ENCODE measurements at regions not wholly inside any gene's neighbourhood (a gene's known extent, or its start where the extent isn't known, plus 50 kb on each side); places are given as distances from the start of the nearest gene placed in this dataset.
"Not testable (repeated sequence)": the region's sequence is repeated elsewhere in the genome, so short reads cannot be mapped to it uniquely, and the experiment has no call there.

DNA sequence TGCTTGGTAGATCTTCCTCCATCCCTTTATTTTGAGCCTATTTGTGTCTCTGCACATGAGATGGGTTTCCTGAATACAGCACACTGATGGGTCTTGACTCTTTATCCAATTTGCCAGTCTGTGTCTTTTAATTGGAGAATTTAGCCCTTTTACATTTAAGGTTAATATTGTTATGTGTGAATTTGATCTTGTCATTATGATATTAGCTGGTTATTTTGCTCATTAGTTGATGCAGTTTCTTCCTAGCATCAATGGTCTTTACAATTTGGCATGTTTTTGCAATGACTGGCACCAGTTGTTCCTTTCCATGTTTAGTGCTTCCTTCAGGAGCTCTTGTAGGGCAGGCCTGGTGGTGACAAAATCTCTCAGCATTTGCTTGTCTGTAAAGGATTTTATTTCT is 72.4 kb downstream of the HNRNPD start:
- DNase-seq (ENCODE audit: extremely low read depth, low read depth, low spot score): not testable (repeated sequence)

DNA sequence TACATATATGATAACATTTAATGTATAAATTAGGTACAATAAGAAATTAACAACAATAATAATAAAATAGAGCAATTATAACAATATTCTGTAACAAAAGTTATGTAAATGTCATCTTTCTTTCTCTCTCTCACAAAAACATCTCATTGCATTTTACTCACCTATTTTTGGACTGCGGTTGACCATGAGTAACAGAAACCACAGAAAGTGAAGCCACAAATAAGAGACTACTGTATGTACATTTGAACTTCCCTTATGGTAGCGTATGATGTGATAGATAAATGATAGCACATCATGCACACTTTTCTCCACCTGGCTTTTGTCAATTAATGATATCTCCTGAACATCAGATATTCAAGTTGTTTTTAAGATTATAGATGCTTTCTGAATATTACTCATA is 80.5 kb downstream of the HNRNPD start:
- no peak for DNase-seq (ENCODE audit: extremely low read depth, low read depth, low spot score)

DNA sequence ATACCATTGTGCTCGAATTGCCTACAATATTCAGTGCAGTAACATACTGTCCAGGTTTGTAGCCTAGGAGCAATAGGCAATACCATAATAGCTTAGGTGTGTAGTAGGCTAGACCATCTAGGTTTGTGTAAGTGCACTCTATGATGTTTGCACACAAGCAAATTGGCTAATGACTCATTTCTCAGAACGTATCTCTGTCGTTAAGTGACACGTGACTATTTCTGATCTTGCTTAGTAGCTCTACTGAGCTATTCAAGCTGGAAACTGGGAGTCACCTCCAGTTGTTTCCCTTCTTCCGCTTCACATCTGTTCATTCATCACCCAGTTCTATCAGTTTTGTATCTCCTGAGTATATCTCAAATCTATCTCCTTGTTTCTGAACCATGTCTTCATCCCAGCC is 86.1 kb downstream of the HNRNPD start:
- DNase-seq (ENCODE audit: extremely low read depth, low read depth, low spot score): no peak

DNA sequence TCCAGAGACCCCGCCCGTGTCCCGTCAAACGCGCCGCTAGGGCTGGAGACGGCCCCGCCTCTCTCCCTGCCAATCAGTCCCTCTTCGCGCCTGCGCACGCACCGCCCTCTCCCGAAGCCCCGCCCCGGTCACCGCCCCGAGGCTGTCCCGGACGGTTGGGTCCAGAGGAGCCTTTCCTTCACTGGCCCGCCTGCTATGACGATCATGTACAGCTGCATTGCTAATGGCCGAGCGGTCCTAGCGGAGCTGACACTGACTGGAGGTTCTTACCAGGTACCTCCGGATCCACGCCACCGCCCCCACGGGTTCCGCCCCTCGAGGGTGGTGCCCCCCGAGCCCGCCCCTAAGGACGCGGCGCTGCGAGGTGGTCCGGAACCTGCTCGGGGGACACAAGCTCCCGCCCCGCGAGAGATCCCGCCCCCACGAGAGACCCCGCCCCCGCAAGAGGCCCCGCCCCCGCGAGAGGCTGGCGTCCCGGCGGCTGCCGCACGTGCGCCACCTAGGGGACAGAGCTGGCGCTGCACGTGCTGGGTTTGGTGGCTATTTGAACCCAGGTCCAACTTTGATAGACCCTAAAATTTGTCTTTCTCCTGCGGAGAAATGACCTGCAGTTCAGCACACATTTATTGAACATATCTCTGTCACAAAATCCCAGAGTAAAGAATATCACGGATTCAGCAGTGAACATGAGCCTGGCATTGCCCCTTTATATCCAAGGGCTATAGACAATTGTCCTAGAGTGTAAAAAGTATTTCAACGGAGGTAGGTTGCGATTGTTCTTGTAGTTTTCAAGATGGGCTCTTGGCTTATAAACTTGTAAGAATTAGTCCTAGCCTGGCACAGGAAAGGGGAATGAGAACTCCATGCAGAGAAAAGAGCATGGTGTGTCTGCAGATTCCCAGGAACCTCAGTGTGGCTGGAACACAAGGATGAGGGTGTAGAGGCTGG is 88.7 kb downstream of the HNRNPD start:
- DNase-seq (ENCODE audit: extremely low read depth, low read depth, low spot score): peak; percentile 71

DNA sequence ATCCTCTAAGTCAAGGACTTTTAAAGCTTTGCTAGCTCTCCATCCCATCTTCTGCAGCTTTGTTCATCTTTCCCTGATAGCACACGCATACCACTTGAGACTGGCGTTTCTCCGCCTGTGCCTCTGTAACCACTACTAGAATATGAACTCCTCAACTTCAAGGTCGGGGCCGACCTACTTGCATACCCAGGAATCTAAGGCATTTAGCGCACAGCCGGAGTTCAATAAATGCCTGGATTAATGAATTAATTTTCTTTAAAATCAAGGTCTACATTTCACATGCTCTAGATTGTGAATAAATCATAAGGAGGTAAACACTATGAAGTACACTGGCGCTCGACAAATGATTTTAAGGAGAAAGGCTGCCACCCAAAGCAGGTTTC is 89.3 kb downstream of the HNRNPD start:
- DNase-seq (ENCODE audit: extremely low read depth, low read depth, low spot score): no peak

DNA sequence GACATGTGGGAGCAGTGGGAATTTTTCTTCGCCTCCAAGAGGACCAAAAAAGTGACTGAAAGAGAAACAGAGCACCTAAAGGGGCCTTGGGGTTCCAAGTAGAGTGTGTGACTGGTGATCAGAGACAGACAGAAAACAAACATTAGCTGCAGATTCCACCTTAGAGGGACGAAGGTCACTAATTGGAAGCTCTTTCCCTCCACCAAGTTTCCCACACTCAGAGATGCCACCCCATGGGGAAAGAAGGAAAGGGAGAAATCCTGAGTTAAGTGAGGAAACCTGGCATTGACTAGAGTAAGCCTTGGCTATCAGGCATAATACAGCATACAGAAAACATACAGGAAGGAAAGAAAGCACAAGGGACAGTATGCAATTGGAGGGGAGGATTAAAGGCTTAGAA is 90.9 kb downstream of the HNRNPD start:
- no peak for DNase-seq (ENCODE audit: extremely low read depth, low read depth, low spot score)

DNA sequence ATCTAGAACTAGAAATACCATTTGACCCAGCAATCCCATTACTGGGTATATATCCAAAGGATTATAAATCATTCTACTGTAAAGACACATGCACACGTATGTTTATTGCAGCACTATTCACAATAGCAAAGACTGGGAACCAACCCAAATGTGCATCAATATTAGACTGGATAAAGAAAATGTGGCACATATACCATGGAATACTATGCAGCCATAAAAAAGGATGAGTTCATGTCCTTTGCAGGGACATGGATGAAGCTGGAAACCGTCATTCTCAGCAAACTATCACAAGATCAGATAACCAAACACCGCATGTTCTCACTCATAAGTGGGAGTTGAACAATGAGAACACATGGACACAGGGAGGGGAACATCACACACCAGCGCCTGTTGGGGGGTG is 94.2 kb downstream of the HNRNPD start:
- DNase-seq (ENCODE audit: extremely low read depth, low read depth, low spot score): not testable (repeated sequence)

DNA sequence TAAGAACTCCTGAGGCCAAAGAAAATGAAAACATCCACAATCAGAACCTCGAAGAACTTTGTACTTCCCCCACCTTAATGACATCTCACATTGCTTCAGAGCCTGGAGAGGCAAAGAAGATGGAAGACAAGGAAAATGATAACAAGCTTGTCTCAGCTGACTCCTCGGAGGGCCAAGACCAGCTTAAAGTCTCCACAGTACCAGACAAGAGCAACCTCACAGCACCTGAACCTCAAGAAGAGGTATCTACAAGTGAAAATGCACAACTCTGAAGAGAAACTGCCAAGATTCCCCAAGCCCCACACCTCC is 97.5 kb downstream of the HNRNPD start:
- no peak for DNase-seq (ENCODE audit: extremely low read depth, low read depth, low spot score)

DNA sequence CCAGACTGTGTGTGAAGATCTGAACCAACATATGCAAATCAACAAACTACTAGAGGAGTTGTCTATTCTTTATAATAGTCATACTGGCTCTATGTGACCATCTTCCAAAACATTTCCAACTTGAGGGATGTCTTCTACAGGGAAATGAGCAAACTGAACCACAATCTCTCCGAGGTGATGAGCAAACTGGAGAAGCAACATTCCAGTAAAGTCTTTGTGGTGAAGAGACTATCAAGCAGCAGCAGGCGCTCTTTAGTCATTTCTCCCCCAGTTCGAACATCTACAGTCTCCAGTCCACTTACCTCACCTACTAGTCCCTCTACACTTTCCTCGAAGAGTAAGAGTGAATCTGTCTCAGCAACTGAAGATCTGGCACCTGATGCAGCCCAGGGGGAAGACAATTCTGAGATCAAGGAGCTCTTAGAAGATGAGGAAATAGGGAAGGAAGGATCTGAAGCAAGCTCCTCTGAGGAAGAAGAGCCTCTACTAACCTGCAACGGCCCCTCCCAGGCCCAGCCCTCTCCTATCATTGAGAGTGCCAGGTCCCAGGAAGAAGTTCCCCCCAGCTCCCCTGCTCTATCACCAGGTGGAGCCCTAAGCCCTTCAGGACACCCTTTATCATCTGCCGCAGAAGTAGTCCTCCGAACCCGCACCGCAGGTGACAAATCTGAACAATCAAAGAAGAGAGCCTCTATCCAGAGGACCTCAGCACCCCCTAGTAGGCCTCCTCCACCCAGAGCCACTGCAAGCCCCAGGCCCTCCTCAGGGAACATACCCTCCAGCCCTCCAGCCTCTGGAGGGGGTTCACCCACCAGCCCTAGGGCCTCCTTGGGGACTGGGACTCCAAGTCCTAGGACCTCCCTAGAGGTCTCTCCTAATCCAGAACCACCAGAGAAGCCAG is 98.1 kb downstream of the HNRNPD start:
- DNase-seq (ENCODE audit: extremely low read depth, low read depth, low spot score): no peak

DNA sequence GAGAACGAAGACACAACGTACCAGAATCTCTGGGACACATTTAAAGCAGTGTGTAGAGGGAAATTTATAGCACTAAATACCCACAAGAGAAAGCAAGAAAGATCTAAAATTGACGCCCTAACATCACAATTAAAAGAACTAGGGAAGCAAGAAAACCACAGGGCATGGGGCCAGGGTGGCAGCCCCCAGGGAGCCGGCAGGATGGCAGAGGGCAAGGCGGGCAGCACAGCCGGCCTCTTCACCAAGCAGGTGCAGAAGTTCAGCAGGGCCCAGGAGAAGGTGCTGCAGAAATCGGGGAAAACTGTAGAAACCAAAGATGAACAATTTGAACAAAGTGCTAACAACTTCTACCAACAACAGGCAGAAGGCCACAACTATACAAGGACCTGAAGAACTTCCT is 99.1 kb downstream of the HNRNPD start:
- DNase-seq (ENCODE audit: extremely low read depth, low read depth, low spot score): not testable (repeated sequence)

DNA sequence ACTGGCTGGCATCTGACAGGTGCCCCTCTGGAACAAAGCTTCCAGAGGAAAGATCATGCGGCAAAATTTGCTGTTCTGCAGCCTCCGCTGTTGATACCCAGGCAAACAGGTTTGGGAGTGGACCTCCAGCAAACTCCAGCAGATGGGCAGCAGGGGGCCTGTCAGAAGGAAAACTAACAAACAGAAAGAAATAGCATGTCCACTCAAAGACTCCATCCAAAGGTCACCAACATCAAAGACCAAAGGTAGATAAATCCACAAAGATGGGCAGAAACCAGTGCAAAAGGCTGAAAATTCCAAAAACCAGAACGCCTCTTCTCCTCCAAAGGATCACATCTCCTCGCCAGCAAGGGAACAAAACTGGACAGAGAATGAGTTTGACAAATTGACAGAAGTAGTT is 101.3 kb downstream of the HNRNPD start:
- DNase-seq (ENCODE audit: extremely low read depth, low read depth, low spot score): not testable (repeated sequence)

DNA sequence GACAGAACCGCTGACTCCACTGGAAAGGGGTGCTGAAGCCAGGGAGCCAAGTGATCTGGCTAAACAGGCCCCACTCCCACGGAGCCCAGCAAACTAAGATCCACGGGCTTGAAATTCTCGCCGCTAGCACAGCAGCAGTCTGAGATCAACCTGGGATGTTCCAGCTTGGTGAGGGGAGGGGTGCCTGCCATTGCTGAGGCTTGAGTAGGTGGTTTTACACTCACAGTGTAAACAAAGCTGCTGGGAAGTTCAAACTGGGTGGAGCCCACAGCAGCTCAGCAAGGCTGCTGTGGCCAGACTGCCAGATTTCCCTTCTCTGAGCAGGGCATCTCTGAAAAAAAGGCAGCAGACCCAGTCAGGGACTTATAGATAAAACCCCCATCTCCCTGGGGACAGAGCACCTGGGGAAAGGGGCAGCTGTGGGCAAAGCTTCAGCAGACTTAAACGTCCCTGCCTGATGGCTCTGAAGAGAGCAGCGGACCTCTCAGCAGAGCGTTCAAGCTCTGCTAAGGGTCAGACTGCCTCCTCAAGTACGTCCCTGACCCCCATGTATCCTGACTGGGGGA is 101.8 kb downstream of the HNRNPD start:
- DNase-seq (ENCODE audit: extremely low read depth, low read depth, low spot score): not testable (repeated sequence)

DNA sequence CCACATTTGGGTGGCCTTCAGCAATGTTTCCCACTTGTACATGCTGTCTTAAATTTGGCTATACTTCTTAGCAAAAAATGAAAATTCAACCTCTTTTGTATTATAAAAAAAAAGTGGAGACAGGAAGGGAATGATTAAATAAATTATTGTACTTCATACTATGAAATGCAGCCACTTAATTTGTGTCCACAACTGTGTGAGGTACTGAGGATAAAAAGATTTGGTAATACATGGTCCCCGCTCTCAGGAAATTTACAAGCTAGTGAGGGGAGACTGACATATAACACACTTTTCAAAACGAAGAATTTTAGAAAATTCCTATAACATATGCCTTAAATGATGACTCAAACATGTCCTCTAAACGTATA is 105.0 kb downstream of the HNRNPD start:
- no peak for DNase-seq (ENCODE audit: extremely low read depth, low read depth, low spot score)

DNA sequence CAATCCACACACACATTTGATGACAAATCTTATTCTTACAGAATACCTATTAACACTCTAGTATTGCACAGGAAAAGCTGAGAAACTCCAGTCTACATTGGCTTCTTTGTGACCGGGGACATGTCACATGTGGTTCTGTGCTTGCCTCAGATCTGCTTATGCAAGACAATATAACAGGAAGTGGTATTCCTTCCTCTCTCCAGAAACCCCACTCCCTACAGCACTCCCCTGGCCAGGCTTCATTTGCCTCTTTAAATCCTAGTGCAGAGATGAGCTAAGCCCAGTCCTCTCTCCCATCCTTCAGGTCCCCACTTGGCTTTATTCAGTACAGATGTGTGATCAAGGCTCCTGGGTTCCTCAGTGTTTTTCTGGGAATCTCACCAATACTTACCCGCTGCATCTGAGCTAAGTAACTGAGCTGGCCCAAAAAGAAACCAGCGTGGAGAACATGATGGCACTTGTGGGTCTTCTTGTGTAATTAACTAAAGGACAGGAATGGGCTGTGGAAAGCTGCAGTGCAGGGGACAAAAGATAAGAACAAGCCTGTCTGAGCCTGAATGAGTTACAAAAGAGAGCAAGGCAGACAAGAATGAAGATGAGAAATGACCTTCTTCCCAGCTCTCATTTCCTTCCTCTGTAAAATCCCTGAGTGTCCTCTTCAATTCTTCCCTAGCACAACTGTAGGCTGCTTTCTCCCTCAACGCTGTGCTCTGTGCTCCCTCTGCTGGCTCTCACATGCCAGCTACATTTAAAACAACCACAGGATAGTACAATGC is 105.6 kb downstream of the HNRNPD start:
- no peak for DNase-seq (ENCODE audit: extremely low read depth, low read depth, low spot score)

DNA sequence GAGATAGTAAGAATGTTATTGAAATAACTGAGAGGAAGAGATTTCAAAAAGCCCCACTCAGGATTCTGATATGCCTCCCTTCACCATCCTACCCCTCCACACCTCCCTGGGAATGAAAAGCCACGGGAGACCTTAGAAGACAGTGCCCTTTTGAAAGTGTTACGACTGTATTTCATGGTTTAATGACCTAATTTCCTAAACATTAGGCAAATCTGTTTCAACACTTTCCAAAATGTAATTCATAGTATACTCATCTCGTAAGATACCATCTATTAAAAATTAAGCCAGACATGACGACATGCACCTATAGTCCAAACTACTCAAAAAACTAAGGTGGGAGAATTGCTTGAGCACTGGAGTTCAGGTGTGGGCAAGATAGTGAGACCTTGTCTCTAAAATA is 106.3 kb downstream of the HNRNPD start:
- DNase-seq (ENCODE audit: extremely low read depth, low read depth, low spot score): no peak

DNA sequence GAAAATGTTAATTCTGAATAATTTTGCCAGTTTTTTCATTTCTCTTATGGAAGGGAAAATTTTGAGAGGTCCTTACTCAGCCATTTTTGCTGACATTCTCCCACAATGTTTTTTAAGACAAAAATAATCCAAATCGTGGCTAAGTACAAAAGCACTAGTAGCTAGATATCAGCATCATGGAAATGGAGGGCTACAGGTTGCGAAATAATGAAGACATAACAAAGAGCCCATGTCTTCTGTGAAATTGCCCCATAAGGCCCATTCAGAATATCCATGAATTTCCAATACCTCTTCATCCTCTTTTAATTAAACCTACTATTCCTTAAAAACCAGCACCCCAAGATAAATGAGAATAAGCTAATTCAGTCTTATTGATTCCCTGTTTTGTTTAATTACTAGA is 107.4 kb downstream of the HNRNPD start:
- DNase-seq (ENCODE audit: extremely low read depth, low read depth, low spot score): no peak

DNA sequence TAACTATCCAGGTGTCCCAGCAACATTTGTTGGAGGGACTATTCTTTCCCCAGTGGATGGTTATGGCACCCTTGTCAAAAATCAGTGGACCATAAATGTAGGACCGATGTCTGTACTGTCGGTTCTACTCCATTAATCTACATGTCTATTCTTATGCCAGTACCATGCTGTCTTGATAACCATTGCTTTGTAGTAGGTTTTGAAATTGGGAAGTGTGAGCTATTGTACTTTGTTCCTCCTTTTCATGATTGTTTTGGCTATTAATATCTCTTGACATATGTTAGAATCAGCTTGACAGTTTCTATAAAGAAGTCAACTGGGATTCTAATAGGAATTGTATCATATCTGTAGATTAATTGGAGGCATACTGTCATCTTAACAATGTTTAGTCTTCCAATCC is 112.7 kb downstream of the HNRNPD start:
- no peak for DNase-seq (ENCODE audit: extremely low read depth, low read depth, low spot score)

DNA sequence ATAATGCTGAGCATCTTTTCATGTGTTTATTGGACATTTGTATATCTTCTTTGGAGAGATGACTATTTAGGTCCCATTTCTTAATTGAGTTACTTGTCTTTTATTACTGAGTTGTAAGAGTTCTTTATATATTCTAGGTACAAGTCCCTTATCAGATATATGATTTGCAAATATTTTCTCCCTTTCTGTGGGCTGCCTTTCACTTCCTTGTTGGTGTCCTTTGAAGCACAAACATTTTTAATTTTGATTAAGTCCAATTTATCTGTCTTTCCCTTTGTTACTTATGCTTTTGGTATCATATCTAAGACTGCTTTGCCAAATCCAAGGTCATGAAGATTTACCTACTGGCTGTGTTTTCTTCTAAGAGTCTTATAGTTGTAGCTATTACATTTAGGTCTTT is 113.2 kb downstream of the HNRNPD start:
- DNase-seq (ENCODE audit: extremely low read depth, low read depth, low spot score): no peak

DNA sequence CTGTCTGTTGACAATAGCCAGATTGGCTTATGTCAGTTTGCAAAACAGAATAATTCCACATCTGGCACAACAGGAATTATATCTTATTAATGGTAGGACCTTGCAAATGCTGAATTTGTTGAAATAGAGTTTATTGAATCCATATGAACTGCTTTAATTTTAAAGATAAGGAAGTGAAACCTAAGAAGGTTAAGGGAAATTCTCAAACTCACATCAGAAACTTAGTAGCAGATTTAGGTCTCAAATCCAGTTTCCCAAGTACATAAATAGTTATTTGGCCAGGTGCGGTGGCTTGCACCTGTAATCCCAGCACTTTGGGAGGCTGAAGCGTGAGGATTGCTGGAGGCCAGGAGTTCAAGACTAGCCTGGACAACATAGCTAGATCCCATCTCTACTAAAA is 117.1 kb downstream of the HNRNPD start:
- DNase-seq (ENCODE audit: extremely low read depth, low read depth, low spot score): no peak

DNA sequence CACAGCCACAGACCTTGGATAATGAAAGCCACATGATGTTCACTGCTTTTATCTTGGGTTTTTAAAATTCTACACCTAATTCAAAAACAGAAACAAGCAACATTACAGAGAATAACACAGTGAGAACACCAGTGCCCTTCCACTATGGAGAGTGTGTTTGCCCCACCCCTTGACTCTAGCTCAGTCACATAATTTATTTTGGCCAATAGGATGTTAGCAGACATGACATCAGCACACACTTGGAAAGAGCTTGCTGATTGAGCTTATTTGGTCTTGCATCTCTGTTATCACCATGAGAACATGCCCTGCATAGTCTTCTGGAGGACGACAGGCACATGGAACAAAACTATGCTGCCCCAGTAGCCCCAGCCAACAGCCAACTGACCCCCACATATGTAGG is 118.1 kb downstream of the HNRNPD start:
- DNase-seq (ENCODE audit: extremely low read depth, low read depth, low spot score): no peak

Measured in glomerular endothelial cell (primary cell).